ENCODE measurements at regions not wholly inside any gene's neighbourhood (a gene's known extent, or its start where the extent isn't known, plus 50 kb on each side); places are given as distances from the start of the nearest gene placed in this dataset.
A peak's percentile ranks its signal among the peaks of the same experiment; 100 is the strongest.

- Mint-ChIP-seq H3K9me3 (no peaks in the 10 kb centered on the region), H3K36me3 (ENCODE audit: low read depth) (no peaks in the 10 kb centered on the region), H3K27ac (no peak overlapping the region), H3K27me3 (ENCODE audit: insufficient read depth) (peaks cover 12% of the 10 kb centered on the region), H3K4me1 (ENCODE audit: low read depth) (no peaks in the 10 kb centered on the region), H3K4me3 (no peak overlapping the region)
- no peak for TF ChIP-seq CTCF (IDR thresholded peaks at IDR 0.05)
- no peak for DNase-seq
Observed at GRCh38 chr20:23187751-23188150, 101.6 kb upstream of the CD93 start.

- H3K36me3 Mint-ChIP-seq (ENCODE audit: low read depth) = no peaks in the 10 kb centered on the region
- no peak for DNase-seq
- no peaks in the 10 kb centered on the region for H3K9me3 Mint-ChIP-seq
- TF ChIP-seq CTCF (IDR thresholded peaks at IDR 0.05) = no peak
- H3K27ac Mint-ChIP-seq = no peak overlapping the region
- no peak overlapping the region for H3K4me3 Mint-ChIP-seq
- peaks cover 7% of the 10 kb centered on the region for H3K27me3 Mint-ChIP-seq (ENCODE audit: insufficient read depth)
- no peaks in the 10 kb centered on the region for H3K4me1 Mint-ChIP-seq (ENCODE audit: low read depth)
Observed at GRCh38 chr20:23186808-23187207, 100.7 kb upstream of the CD93 start.

GRCh38 chr20:23180451-23180921 is 94.4 kb upstream of the CD93 start:
- no peak for TF ChIP-seq CTCF (IDR thresholded peaks at IDR 0.05)
- Mint-ChIP-seq H3K4me3 (no peak overlapping the region), H3K9me3 (no peaks in the 10 kb centered on the region), H3K4me1 (ENCODE audit: low read depth) (peaks cover 6% of the 10 kb centered on the region; the same call in 1 of the 2 replicates), H3K27ac (no peak overlapping the region), H3K27me3 (ENCODE audit: insufficient read depth) (peaks cover 7% of the 10 kb centered on the region), H3K36me3 (ENCODE audit: low read depth) (no peaks in the 10 kb centered on the region)
- no peak for DNase-seq

- H3K36me3 Mint-ChIP-seq (ENCODE audit: low read depth) = no peaks in the 10 kb centered on the region
Observed at GRCh38 chr20:23179766-23180403, 93.8 kb upstream of the CD93 start.

GRCh38 chr20:23178806-23179205 is 92.7 kb upstream of the CD93 start:
- Mint-ChIP-seq H3K4me1 (ENCODE audit: low read depth) (peaks cover 6% of the 10 kb centered on the region; the same call in 1 of the 2 replicates), H3K27ac (no peak overlapping the region), H3K36me3 (ENCODE audit: low read depth) (no peaks in the 10 kb centered on the region), H3K27me3 (ENCODE audit: insufficient read depth) (peaks cover 9% of the 10 kb centered on the region), H3K4me3 (no peak overlapping the region), H3K9me3 (no peaks in the 10 kb centered on the region)
- DNase-seq = no peak
- TF ChIP-seq CTCF (IDR thresholded peaks at IDR 0.05) = 0 out of 2 replicates have a peak, but pooled peaks have one; percentile 9

More at GRCh38 chr20:23179766-23180403, 93.8 kb upstream of the CD93 start:
- DNase-seq = no peak
- Mint-ChIP-seq H3K4me3 (no peak overlapping the region), H3K4me1 (ENCODE audit: low read depth) (peaks cover 6% of the 10 kb centered on the region; the same call in 1 of the 2 replicates), H3K27ac (no peak overlapping the region), H3K27me3 (ENCODE audit: insufficient read depth) (peaks cover 7% of the 10 kb centered on the region), H3K9me3 (no peaks in the 10 kb centered on the region)
- TF ChIP-seq CTCF (IDR thresholded peaks at IDR 0.05) = no peak
